ENCODE measurements at regions not wholly inside any gene's neighbourhood (a gene's known extent, or its start where the extent isn't known, plus 50 kb on each side); places are given as distances from the start of the nearest gene placed in this dataset.

GRCh38 chr4:187171706-187172339 lies 448.2 kb upstream of the FAT1 start:
- no peaks in the 10 kb centered on the region for H3K9me3 ChIP-seq
- H3K4me3 ChIP-seq: no peak overlapping the region
- intact Hi-C loops (cut with DNase I): no loop called here

GRCh38 chr4:187172340-187172761 lies 448.7 kb upstream of the FAT1 start:
- DNase-seq (ENCODE audit: low spot score in 2 of 2): no peak
- Histone ChIP-seq H3K9me3 (no peaks in the 10 kb centered on the region), H3K27ac (no peak overlapping the region), H3K27me3 (no peaks in the 10 kb centered on the region), H3K4me3 (no peak overlapping the region), H3K36me3 (no peaks in the 10 kb centered on the region), H3K4me1 (no peaks in the 10 kb centered on the region)
- TF ChIP-seq CTCF (IDR thresholded peaks at IDR 0.05): no peak
- intact Hi-C loops (cut with DNase I): no loop called here

More at GRCh38 chr4:187171706-187172339, 448.2 kb upstream of the FAT1 start:
- DNase-seq (ENCODE audit: low spot score in 2 of 2): no peak
- Histone ChIP-seq H3K36me3 (no peaks in the 10 kb centered on the region), H3K27ac (no peak overlapping the region), H3K4me1 (no peaks in the 10 kb centered on the region), H3K27me3 (no peaks in the 10 kb centered on the region)
- TF ChIP-seq CTCF (IDR thresholded peaks at IDR 0.05): no peak

- intact Hi-C loops (cut with DNase I): no loop called here
- DNase-seq (ENCODE audit: low spot score in 2 of 2): no peak
- Histone ChIP-seq H3K27ac (no peak overlapping the region), H3K36me3 (no peaks in the 10 kb centered on the region), H3K4me1 (no peaks in the 10 kb centered on the region), H3K9me3 (no peaks in the 10 kb centered on the region), H3K4me3 (no peak overlapping the region), H3K27me3 (no peaks in the 10 kb centered on the region)
- no peak for TF ChIP-seq CTCF (IDR thresholded peaks at IDR 0.05)
Measured at GRCh38 chr4:187174749-187175148, 451.1 kb upstream of the FAT1 start.

- intact Hi-C loops (cut with DNase I): no loop called here
- Histone ChIP-seq H3K27ac (no peak overlapping the region), H3K9me3 (no peaks in the 10 kb centered on the region), H3K36me3 (no peaks in the 10 kb centered on the region), H3K4me3 (no peak overlapping the region), H3K27me3 (no peaks in the 10 kb centered on the region), H3K4me1 (no peaks in the 10 kb centered on the region)
- no peak for DNase-seq (ENCODE audit: low spot score in 2 of 2)
- TF ChIP-seq CTCF (IDR thresholded peaks at IDR 0.05): no peak
Measured at GRCh38 chr4:187175197-187175596, 451.5 kb upstream of the FAT1 start.

DNA sequence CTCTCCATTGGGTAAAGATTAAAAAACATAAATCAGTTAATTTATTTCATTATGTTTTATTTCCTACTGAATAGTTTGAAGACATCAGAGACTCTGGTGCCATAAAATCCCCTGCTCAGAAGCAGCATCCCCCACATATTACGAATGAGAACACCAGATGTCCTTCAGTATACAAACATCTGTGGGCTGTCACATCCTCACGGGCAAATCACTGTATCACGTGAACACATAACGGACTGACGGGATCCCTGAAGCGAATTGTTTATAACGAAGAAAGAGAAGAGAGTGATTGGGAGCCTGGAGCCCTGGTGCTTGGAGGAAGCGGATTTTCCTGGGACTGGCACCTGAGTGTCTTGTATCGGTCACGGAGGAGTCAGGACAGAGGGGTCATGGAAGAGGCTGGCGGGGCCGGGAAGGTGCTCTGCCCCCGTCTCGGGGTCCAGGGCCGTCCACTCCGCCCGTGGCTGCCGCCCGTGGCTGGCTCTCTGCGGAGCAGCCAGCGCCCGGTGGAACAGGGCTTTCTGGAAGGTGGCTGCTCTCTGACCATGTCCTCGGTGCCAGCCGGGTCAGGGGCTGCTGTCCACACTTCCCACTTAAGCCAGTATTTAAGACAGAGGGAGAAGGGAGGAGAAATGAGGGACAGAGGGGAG lies 452.7 kb upstream of the FAT1 start:
- Histone ChIP-seq H3K27me3 (no peaks in the 10 kb centered on the region), H3K4me3 (no peak overlapping the region), H3K4me1 (no peaks in the 10 kb centered on the region), H3K9me3 (no peaks in the 10 kb centered on the region), H3K36me3 (no peaks in the 10 kb centered on the region), H3K27ac (no peak overlapping the region)
- TF ChIP-seq CTCF (IDR thresholded peaks at IDR 0.05): no peak
- intact Hi-C loops (cut with DNase I): no loop called here
- DNase-seq (ENCODE audit: low spot score in 2 of 2): no peak

Data from ascending aorta (tissue), 2 donors.